Ishikawa (cell line): ENCODE measurements at regions not wholly inside any gene's neighbourhood (a gene's known extent, or its start where the extent isn't known, plus 50 kb on each side); places are given as distances from the start of the nearest gene placed in this dataset.

ENCODE experiments used
- EP300 ChIP-seq: IDR thresholded peaks from 2 replicates; pipeline ENCODE4 v1.6.1; 2012; ENCODE audit warnings: borderline replicate concordance
- MAX ChIP-seq: IDR thresholded peaks from 2 replicates; pipeline ENCODE4 v1.6.1; 2012
- NFIC ChIP-seq: IDR thresholded peaks from 2 replicates; pipeline ENCODE4 v1.6.1; 2012
- RAD21 ChIP-seq: IDR thresholded peaks from 2 replicates; pipeline ENCODE4 v1.6.1; 2012; ENCODE audit warnings: low read depth
- REST ChIP-seq: IDR thresholded peaks from 2 replicates; pipeline ENCODE4 v1.6.1; 2012; ENCODE audit warnings: low read depth, mild to moderate bottlenecking
- TAF1 ChIP-seq: IDR thresholded peaks from 2 replicates; pipeline ENCODE4 v1.6.1; 2012; ENCODE audit warnings: low read depth, mild to moderate bottlenecking

GRCh38 chr6:40791004-40791403 is 203.8 kb upstream of the LRFN2 start:
- TF ChIP-seq RAD21 (no peak), EP300 (no peak), MAX (no peak), NFIC (no peak), REST (no peak), TAF1 (no peak)
